GM12878 (cell line): ENCODE measurements at regions not wholly inside any gene's neighbourhood (a gene's known extent, or its start where the extent isn't known, plus 50 kb on each side); places are given as distances from the start of the nearest gene placed in this dataset.

Experiments used
- CUX1 ChIP-seq: IDR thresholded peaks from 2 replicates; pipeline ENCODE4 v1.6.1; 2012; ENCODE audit warnings: improper control_type of control experiment, low read depth, low read length; ENCODE audit not compliant: insufficient replicate concordance
- E2F8 ChIP-seq: fragments of 450-650 bp; IDR thresholded peaks from 2 replicates; pipeline ENCODE4 v1.6.1; 2018; ENCODE audit warnings: mild to moderate bottlenecking, low read depth, moderate library complexity; ENCODE audit not compliant: partially characterized antibody
- YY1 ChIP-seq: IDR thresholded peaks from 2 replicates; pipeline ENCODE4 v1.6.1; 2011; ENCODE audit warnings: low read depth, mild to moderate bottlenecking, low read length
- ZNF274 ChIP-seq: IDR thresholded peaks from one replicate; pipeline ENCODE4 v1.8.0; 2011; ENCODE audit not compliant: insufficient read length, insufficient read depth

GRCh38 chr7:67343572-67343971 lies 346.9 kb downstream of the TYW1 start (continued):
- TF ChIP-seq YY1 (no peak), E2F8 (no peak), ZNF274 (no peak), CUX1 (no peak)
